HG03442 (cell line): ENCODE measurements at regions not wholly inside any gene's neighbourhood (a gene's known extent, or its start where the extent isn't known, plus 50 kb on each side); places are given as distances from the start of the nearest gene placed in this dataset.
A peak's percentile ranks its signal among the peaks of the same experiment; 100 is the strongest.

Experiments used
- ATAC-seq: cut with Tn5 transposase; IDR thresholded peaks from one replicate; pipeline ENCODE4 v1.9.1; 2021; ENCODE audit warnings: mild to moderate bottlenecking, moderate library complexity; ENCODE audit not compliant: unreplicated experiment

DNA sequence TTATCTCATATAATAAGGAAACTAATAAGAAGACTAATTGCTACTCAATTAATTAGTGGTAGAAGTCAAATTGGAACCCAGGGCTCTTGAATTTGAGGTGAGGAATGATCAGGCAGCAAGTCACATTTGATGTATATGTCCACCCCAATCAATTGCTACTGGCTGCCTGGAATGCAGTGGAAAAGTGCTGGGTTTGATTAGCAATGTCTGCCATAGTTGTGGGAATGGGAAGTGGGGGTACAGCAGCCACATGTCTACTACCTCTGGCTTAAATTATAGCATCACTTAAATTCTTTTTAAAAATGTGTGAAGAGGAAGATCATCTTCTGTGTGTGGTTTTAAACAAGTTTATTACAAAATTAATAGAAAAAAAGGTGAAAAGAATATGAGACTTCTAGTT, 50.8 kb upstream of the NAV2 start:
- no peak for ATAC-seq

- ATAC-seq: peak; percentile 100
These were observed 52.6 kb upstream of the NAV2 start for GRCh38 chr11:19660076-19660475.

GRCh38 chr11:19659529-19659928, 53.1 kb upstream of the NAV2 start:
- ATAC-seq: no peak

DNA sequence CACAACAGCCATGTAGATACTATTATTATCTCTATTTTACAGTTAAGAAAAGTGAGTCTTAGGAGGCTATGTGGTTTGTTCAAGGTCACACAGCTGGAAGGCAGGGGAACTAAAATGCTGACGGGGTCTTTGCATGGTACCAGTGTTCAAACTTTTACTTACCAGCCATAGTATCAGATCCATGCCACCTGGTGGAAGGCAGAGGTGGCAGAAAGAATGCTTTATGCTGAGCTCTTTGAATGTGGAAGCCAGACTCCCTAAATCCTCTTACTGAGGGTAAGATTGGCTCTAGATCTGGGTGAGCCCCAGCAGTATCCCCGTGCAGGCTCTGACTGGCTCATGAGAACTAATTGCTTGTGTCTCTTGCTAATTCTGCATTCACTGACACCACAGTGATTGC, 54.3 kb upstream of the NAV2 start:
- ATAC-seq: no peak

DNA sequence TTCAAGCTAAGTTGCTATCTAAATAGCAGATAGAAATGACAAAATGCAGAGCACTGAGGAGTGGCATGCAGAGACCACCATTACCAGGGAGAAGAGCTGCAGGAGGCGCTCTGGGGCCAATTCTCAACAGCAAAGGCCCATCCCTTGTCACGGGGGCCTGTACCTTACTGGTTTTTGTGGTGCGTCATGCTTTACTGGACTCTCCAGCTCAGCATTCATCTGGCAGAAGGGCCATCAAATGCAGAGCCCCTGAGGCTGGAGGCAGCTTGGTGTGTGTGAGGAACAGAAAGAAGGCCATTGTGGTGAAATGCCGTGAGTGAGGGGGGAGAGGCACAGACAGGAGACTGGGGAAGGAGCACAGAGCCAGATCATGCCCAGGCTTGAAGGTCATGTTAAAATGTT, 56.5 kb upstream of the NAV2 start:
- no peak for ATAC-seq

DNA sequence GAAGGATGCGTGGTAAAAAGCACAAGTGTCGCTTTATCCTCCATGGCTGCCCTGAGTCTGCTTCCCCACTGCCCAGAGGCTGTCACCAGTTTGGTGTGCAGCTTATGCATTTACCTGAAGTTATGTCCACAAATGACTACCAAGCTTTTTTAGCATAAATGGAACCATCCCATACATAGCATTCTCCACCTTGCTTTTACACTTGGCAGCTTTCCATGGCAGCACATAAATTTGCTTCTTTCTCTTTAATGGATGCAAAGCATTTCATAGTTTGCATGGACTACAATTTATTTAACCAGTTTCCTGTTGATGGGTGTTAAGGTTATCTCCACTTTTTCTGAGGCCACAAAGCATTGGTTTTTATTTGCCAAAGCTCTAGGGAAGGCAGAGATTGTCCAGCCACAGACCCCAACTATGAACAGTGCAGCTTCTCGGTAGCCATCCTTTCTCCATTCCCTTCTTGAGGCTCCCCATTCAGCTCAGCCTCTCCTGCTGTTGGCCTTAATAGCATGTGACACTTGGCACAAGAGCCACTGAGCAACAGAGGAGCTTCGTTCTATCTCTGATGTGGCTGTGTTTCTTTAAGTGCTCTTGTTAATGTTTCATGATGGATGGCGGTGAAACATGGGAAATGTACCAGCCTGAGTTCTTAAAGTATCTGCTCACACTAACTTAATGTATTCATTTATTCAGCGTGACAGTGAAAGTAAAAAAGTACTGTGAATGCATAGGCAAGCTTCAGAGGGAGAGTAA, 59.8 kb upstream of the NAV2 start:
- ATAC-seq: no peak

GRCh38 chr11:19651653-19652052, 61.0 kb upstream of the NAV2 start:
- ATAC-seq: no peak

DNA sequence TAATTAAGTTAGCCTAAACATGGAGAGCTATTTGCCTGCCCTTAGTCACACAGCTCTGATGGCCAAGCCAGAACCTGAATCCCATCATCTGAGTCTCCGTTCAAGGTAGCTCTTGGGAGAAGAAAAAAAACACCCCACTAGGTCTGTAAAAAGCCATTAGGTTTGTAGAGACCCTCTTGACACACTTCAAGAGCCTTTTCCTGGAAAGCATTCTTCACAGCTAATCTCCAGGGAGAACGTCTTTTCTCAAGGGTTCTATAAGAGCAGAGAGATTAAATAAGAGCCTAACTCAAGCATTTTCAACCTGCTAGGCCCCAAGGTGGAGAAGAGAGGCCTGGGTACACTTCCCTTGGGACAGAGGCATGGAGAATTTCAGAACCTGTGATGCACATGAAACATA, 61.6 kb upstream of the NAV2 start:
- no peak for ATAC-seq

- ATAC-seq: no peak
These were observed 62.2 kb upstream of the NAV2 start for GRCh38 chr11:19650467-19650866.

- ATAC-seq: no peak
These were observed 62.9 kb upstream of the NAV2 start for GRCh38 chr11:19649751-19650150.

DNA sequence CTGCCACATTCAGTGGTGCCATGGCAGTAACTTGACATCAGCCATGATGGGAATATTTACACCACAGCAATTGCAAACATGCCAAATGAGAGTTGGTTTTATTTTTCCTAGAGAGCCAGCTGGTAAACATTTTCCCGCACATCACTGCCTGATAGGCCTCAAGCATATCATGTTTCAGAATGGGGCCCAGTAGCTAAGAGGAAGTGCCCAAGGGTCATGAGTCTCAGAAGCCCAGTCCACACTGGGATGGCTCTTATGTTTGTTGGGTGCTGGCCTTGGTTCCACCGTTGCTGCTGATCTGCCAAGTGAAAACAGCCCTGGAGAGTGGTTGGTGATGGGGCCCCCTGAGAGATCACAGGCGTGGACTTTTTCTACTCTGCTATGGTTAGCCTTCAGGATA, 64.3 kb upstream of the NAV2 start:
- ATAC-seq: no peak

DNA sequence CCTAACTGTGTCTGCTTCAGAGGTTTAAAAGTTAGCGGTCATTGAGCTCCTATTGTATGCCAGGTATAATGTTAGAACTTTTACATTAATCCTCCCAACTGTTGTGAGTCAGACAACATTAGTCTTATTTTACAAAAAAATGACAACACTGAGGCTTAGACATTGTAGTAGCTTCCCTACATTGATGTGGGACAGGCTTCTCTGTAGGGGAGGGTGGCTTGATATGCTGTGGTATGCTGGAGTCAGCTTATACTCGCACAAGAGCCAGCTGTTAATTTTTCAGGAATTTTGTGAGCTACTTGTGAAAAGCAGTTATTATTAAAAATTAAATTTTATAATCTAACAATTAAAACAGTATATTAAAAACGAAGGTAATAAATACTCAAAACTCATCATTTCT, 64.8 kb upstream of the NAV2 start:
- ATAC-seq: no peak

- ATAC-seq: no peak
These were observed 65.7 kb upstream of the NAV2 start for GRCh38 chr11:19646921-19647320.

DNA sequence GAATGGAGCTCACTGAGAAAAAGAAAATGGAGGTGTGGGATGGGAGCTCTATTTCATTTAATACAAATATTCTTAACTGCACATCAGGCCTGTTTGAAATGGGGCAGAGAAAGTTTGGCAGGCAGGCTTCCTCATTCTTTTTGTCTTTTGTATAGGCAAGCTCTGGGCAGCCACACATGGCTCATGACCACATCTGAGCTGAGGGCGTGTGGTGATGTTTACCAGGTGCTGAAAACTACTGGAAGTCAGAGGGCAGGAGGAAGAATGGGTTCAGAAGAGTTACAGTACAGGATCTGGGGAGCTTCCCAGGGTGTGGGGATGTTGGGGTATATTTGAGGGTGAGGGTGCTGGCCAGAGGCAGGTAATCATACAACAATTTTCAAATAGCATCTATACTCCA, 66.3 kb upstream of the NAV2 start:
- no peak for ATAC-seq

- ATAC-seq: no peak
These were observed 68.3 kb upstream of the NAV2 start for GRCh38 chr11:19644316-19644715.

GRCh38 chr11:19642185-19643158, 70.2 kb upstream of the NAV2 start:
- no peak for ATAC-seq

GRCh38 chr11:19639603-19640105, 73.0 kb upstream of the NAV2 start:
- ATAC-seq: no peak

GRCh38 chr11:19635332-19635731, 77.3 kb upstream of the NAV2 start:
- no peak for ATAC-seq

DNA sequence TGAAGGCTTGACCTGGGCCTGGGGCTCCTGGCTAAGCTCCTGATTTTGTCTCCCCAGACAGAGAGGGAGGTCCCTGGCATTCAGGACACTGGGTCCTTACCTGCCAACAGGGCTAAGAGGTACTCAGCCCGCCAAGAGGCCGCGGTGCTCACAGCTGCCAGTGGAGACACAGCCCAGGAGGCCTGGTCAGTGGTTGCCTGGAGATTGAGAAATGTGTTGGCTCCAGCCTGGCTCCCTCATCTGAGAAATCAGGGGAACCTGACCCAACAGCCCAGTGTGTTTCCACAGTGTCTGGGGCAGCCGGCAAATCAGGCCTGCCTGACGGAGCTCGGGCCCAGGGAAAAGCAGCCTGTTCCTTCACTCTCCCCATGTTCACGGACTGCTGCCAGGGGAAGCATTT, 79.4 kb upstream of the NAV2 start:
- ATAC-seq: no peak

DNA sequence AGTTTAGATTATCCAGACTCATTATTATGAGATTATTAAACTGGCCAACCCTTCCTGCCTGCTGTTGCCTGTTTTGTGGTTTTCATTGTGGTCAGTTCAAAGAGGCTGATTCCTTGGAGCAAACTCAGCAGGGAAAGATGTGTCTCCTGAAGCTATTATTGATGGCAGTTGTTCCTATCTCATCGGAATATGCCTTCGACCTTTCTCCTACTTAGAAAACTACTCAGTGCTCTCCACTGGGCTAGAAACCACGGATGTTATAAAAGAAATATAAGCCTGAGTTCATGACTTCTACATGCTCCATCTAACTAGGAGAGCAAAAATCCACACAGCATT, 80.2 kb upstream of the NAV2 start:
- ATAC-seq: no peak

DNA sequence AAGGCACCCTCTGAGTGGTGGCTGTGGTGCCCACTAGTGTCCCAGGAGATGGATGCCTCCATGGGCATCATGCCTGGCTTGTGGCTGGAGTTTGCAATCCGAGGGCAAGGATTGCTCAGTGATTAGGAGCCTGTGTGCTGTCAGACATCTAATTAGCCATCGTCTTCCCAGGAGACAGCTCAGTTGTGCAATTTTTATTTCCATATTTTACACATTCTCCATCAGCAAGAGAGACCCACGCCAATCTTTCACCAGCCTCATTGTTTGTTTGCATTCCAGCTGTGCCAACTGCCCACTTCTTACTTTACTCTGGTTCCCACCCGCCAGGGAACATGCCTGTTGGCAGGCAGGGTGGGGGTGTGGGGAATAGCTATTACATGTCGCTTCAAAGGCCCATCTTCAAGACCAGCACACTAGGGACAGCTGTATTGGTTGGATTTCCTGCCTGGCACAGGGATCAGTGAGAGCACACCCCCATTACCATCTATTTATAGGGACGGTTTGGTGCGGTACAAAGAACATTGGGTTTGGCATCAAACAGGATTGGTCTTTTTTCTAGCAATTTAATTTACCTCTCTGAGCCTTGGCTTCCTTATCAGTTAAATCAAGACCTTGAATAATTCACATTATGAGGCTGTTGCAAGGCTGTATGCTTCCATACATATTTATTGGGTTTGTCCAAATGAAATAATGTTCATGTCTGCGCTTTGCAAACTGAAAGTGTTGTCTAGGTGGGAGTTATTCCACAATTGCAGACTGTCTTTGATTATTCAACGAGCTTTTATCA, 80.7 kb upstream of the NAV2 start:
- no peak for ATAC-seq
